GM19324 (cell line): ENCODE measurements at regions not wholly inside any gene's neighbourhood (a gene's known extent, or its start where the extent isn't known, plus 50 kb on each side); places are given as distances from the start of the nearest gene placed in this dataset.
"Not testable (repeated sequence)": the region's sequence is repeated elsewhere in the genome, so short reads cannot be mapped to it uniquely, and the experiment has no call there.

Experiments used
- ATAC-seq: cut with Tn5 transposase; IDR thresholded peaks from one replicate; pipeline ENCODE4 v1.9.1; 2021; ENCODE audit warnings: mild to moderate bottlenecking, moderate library complexity; ENCODE audit not compliant: unreplicated experiment, low FRiP score

DNA sequence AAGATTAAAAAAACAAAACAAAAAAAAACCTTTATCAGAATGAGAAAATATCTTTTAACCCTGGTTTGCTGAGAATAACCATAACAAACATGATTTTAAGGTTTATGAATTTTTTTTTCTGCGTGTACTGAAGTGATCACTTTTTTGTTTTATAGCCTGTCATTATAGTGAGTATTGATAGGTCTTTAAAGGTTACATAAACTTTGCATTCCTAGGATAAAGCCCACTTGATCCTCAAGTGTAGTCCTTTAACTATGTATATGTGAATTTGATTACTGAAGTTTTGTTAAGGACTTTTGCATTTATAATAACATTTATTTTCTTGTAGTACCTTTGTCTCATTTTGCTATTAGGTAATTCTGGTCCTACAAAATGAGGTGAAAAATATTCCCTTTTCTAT lies 709.8 kb upstream of the PCDH20 start:
- ATAC-seq, result no peak

DNA sequence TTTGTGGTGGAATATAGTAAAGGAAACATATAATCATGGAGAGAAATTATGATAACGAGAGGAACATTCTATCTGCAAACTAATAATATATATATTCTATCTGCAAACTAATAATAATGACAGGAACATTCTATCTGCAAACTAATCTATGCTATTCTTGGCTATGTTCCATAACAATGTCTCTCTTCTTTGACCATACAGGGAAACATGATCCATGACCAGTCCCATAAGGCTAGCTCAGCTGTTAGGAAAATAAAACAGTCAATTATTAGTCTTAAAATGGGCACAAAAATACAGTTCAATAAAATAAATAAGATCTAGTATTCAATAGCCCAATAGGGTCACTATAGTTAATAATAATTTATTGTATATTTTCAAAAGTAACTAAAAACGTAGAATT lies 707.8 kb upstream of the PCDH20 start:
- ATAC-seq, result no peak

DNA sequence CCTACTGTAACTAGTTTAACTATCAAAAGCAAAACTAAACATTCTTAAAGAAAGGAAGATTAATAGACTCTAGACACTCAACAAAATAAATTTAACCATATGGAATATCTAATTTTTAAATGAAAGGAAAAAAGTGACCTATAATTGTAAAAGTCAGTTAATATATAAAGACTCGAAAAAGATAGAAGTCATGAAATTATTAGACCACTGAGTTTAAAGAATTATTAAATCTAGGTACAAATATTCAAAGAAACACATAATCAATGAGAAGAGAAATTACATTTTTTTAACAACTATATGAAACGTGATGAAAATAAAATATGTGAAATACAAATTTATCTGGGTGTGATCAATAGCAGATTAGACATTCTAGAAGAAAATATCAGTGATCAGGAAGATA lies 706.8 kb upstream of the PCDH20 start:
- no peak for ATAC-seq

DNA sequence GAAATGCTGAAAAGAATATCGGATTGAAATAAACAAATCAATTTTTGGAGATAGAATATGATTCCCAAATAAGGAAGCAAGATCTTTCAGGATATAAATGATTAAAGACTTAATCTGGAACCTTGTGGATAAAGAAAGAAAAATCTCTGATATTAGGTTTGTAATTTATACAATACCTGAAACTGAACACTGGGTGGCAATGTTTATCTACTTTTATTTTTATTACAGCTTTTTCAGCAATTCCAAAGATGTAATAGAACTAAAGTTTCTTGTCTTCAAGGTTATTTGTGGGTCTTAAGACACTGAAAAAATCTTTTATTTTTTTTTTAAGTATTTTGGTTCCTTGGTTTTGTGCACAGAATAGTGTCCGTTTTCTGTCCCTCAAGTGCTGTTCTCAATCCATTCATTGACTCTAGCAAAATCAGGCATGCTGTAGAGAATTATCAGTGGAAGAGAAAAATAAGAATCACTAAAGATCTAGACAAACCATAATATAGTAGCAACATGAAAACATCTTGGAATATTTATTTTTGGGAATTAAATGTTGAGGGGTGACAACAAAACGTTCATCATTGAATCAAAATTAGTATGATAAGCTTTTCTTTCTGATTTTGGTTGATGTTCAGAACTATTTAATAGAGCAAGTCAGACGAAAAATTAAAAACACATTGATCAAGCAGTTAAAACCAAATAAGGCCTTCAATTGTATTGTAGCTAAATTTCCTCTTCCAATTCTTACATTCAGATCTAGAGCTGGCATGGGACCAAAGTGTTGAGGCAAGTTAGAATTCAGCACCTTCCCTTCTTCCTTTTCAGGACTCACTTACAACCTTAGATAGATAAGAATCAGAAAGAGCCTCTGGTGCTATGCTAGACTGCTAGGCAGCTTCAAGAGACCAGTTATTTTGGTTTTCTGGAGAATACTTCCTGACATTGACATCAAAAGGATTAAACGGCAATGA lies 704.4 kb upstream of the PCDH20 start:
- no peak for ATAC-seq

DNA sequence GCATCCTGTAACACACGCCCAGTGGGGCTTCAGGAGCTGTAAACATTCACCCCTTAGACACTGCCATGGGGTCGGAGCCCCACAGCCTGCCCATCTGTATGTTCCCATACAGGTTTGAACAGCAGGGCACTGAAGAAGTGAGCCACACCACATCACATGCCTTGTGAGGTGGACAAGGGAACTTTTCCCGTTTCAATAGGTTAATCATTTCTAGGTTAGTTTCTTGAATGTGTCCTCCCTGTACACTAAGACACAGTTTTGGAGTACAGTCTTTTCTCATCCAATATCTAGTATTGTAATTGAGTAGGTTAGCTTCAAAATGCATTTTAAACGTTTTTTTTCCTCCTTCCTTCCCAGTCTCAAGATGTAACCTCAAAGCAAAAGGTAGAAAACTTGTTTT lies 700.2 kb upstream of the PCDH20 start:
- no peak for ATAC-seq

DNA sequence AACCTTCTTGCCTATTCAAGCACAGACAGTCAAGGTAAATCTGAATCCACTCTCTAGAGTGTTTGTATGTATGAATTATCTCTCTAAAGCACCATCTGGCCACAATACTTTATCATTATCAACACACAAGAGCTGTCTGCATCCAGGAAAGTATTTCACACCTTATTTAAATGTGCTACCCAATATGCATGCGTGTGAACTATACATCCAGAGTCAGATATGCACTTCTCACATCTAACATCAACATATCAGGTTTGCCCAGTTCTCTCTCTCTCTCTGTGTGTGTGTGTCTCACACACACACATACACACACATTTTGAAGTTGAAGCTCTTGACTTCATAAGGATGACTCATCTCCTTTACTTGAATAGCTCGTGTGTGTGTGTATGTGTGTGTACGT lies 697.5 kb upstream of the PCDH20 start:
- ATAC-seq, result no peak

DNA sequence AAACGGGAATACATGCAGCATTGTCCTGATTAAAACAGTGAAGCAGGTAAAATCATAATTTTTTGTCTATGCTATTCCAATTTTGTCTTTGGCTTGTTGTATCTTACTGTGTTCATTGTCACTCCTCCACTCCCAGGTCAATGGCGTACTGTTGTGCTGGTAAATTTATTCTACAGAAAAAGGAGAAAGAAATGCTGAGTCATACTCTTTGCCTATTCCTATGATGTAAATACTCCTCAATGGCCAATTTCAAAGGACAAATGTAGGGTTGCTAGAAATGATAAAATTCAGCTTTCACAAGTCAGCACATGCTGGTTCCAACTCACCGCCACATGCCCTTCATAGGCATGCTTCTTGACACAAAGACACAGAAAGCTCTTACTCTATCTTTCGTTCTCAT lies 694.4 kb upstream of the PCDH20 start:
- no peak for ATAC-seq

DNA sequence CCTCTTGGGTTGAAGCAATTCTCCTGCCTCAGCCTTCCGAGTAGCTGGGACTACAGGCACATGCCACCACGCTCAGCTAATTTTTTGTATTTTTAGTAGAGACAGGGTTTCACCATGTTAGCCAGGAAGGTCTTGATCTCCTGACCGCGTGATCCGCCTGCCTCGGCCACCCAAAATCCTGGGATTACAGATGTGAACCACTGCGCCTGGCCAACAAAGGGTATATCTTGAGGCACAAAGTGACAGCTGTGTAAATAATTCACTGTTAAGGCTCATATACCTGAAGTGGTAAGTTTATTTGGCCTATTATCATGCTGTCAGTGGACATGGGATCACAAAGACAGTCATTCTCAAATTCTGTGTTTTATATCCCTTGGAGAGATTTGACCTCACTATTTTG lies 688.5 kb upstream of the PCDH20 start:
- ATAC-seq, result not testable (repeated sequence)

DNA sequence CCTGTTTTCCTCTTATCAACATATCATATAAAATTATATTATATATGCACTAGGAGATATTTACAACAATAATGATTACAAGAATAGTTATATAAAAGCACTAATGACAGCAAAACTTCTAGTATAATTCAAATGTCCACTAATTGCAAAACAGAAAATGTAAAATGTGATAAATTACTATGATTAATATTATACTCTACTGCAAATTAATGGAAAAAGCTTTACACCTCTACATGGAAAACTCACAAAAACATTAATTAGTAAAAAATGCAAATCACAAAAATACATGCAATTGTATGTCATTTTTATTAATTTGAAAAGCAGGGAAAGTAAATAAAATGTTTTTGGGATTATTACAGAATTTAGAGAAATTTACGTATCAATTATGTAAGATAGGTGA lies 681.0 kb upstream of the PCDH20 start:
- ATAC-seq, result no peak

DNA sequence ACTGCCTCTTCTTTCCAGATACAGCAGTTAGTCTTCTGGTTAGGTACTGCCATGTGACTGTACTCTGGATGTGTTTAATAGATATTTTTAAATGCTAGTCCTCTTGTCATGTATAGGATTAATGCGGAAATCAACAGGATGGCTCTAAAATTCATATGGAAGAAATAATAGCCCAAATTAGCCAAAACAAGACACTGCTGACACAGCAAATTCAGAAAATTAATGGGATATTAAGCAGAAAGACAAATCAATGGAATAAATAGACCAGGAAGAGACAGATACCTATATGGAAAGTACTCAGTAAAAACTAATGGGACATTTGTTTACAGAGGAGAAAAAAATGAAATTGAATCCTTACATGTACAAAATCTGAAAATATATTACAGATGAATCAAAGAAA lies 679.3 kb upstream of the PCDH20 start:
- ATAC-seq, result no peak

DNA sequence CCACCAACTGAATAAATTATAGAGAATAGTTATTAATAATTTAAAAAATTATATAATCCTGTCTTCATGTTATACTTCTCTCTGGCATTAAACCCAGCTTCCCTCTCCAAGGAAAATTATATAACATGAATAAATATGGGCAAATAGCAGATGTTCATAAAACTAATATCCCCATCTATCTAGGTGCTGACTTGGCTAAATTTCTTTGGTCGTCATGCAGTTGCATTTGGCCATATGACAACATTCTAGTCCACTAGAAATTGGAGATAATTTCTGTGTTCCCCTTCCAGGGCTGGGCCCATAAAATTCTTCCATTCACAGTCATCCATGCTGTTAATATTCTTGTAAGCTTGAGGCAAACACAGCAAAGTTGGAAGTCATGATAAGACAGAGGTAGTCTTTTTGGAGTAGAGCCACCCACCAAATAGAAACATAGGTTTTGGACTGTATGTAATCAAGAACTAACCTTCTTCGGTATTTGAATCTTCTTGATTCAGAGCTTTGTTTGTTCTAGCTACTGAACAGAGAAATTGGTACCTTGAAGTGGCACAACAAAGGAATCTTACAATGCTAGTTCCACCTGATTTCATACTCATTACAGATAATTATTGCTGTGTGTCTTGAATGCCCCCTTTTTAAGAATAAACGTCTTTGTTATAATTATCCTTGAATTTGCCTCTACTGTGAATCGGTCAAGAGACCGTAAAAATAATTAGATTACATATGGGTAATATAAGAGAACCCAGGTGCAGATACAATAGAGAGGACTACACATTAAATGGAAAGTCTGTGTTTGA lies 678.5 kb upstream of the PCDH20 start:
- ATAC-seq, result no peak

DNA sequence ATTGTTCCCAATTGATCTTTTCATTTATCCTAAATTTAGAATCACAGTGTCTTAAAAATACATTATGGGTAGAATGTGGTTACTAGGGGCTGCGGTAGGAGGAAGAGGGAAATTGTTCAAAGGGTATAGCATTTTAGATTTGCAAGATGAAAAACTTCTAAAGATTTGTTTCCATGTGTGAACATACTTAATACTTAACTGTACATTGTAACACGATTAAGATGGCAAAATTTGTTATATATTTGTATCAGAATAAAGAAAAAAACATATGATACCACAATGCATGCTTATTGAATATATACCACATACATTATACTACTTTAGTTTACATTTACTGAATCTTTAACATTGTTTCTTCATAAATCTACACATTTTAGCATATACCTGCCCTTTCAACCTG lies 677.3 kb upstream of the PCDH20 start:
- no peak for ATAC-seq

DNA sequence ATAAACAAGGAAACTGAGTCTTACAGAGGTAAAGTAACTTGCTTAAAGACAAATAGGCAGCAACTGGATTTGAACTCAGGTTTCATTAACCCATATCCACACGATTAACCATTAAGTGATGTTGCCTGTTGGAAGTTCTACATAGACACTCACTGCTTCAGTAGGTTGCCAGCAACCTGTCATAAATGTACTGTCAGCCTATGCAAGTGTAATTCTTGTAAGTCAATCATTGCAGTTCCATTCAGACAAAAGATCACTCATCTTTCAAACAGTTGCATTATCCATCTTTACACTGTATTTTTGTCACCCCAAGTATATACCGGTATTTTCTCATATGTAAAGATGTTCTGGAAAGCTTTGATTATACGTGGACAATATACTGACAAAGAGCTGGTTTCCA lies 676.9 kb upstream of the PCDH20 start:
- ATAC-seq, result no peak

DNA sequence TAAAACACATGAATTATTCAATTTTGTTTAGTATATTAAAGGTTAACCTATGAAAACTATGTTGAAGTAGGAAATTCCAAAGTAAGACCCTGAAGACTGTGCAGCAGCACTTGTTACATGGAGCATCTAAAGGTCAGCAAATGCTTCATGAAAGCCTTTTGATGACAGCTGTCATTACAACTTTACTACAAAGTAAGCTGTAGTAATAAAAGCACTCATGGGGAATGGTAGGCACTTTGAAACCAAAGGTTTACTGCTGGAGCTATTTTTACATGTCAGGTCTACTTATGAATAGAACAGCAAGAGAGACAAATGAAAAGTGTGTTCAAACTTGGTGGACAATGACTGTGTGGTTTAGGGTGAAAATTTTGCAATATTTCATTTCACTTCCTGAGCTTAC lies 672.5 kb upstream of the PCDH20 start:
- ATAC-seq, result no peak

DNA sequence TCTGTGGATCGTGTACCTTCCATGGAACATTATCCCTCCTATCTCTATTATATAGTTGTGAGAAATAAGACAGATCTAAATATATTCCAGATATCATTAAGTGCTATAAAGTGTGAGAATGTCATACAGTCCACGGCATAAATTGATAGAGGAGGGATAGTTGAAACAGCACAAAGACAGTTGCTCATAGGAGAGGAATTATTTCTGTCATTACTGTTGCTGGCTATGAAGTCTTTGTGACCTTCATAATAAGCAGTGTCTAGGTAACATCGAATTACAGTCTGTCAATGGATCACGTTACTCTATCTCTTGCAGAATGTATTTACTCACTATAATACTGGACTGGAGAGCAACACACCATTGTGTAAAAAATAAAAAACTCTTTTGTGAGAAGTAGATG lies 671.5 kb upstream of the PCDH20 start:
- ATAC-seq, result no peak

DNA sequence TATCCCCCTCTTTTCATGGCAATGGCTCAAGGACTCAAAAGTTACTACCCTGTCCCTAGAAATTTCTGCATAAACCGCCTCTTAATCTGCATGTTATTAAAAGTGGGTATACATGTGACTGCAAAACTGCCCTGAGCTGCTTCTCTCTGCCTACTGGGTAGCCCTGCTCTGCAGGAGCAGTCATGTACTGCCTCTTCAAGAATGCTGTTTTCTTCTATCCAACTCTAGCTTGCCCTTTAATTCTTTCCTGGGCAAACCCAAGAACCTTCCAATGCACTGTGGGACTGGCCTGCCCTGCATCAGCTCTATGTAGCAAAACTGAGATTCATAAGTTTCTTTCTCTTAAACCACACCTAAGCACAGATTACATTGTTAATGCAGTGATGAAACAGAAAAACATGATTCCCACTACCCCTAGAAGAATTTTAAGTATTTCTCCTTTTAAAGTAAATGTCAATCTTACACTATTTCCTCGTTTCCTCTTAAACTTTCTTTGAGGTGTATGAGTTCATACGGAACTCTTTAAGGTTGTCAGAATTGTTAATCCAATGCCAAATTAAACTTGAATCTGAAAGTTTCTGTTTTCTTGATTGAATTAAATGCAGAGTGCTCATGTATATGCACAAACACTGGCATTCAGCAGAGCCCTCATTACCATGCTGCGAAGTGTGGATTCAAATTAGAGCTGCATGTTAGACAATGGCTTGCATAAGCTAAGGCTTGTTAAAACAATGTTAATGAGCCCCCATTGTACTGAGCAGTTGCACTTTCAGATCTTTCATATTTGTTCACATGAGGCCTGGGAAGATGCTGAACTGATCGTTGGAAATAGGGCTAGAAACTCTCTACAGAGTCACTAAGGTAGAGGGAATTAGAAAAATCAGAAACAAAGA lies 669.9 kb upstream of the PCDH20 start:
- ATAC-seq, result no peak

DNA sequence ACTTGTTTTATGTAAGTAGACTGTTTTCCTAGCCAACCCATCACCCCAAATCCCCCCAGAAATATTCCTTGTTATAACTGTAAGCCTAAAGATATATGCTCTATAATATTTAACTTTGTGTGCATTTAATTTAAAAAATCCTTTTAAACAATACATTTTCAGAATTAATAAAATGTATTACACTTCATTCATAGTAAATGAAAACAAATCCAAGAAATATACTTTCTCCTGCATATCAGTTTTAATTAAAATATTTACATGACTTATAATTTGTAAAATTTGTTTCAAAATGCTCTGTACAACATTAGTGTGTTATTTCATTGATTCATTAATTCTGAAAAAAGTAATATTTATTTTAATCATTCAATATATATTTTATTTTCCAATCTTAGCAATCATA lies 669.1 kb upstream of the PCDH20 start:
- ATAC-seq, result no peak

DNA sequence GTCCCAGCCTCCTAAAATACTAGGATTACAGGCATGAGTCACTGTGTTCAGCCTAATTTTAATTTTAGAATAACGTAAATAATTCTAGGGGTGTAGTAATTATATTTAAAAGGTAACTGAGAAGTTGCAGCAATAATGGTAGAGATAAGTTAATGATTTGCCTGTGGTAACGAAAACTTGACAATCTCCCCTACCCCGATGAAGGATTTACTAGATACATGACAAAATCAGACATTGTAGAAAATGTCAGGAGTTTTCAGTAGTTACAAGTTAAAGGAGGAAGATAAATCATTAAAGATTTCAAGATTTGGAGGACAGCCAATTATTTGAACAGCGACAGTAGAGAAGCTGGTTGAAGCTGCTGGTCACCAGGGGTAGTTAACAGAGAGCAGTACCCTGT lies 652.2 kb upstream of the PCDH20 start:
- ATAC-seq, result no peak

DNA sequence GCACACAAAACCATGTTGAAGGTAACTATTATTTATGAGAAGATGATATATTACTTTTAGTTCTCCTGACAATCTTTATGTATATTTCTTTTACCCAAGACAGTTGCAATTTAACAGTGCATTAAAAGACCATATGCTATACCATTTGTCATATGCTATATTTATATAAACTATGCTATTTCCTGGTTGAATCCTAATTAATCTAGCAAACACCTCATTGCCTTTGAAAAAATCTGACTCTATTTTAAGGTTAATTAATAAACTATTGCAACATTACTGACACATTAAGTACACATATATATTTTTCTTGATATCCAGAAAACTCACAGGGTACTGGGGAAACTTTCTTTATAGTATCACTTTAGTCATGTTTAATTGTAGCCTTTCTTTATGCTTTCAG lies 649.4 kb upstream of the PCDH20 start:
- ATAC-seq, result no peak

DNA sequence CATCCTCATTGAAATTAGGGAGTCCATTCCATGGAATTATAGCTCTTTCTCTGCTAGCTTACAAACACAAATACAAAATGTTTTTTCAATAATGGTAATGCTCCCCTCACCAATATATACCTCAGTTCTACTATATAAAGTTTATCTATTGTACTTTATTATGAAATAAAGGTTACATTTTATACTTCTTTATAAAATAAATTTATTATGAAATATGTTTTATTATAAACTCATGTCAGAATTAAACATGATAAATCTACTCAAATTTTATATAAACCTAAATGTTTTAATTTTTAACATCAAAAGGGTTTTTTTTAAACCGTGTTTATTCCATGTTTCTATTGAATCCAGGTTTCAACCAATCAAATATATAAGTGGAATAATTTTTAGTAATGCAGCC lies 646.1 kb upstream of the PCDH20 start:
- ATAC-seq, result no peak

DNA sequence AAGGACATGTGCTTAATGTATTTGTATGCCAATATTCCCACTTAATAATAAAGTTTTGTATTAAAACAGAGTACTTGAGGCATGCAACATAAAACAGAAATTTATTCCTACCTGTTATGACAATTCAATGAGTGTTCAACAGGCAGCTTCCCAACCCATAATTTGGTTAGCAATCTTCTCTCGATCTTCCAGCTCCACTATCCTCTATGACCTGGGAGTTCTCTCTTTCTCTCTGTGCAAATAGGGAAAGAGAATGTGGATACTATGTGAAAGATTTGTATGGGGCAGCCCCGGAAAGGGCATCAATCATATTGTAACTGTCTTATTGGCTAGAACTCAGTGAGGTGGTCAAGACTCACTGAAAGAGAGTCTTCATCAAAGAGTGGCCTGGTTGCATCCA lies 644.9 kb upstream of the PCDH20 start:
- no peak for ATAC-seq
